ENCODE measurements at regions not wholly inside any gene's neighbourhood (a gene's known extent, or its start where the extent isn't known, plus 50 kb on each side); places are given as distances from the start of the nearest gene placed in this dataset.

- Histone ChIP-seq H3K36me3 (ENCODE audit: control insufficient read depth, low read length) (no peaks in the 10 kb centered on the region), H3K9me2 (replicated peaks; ENCODE audit: control insufficient read depth, low read length) (no peaks in the 10 kb centered on the region), H4K20me1 (ENCODE audit: control insufficient read depth, insufficient read depth, low read depth, low read length) (no peaks in the 10 kb centered on the region), H3F3A (ENCODE audit: control insufficient read depth, insufficient read depth) (no peaks in the 10 kb centered on the region), H3K27ac (ENCODE audit: low read depth, low read length) (no peak overlapping the region), H3K9me3 (ENCODE audit: control insufficient read depth, insufficient read depth, low read length) (peaks cover 2% of the 10 kb centered on the region; the same call in 1 of the 2 replicates), H3K4me2 (ENCODE audit: low read length) (no peak overlapping the region), H3K27me3 (ENCODE audit: control insufficient read depth, low read length) (no peaks in the 10 kb centered on the region), H3K79me2 (ENCODE audit: control insufficient read depth, low read length) (no peaks in the 10 kb centered on the region), H3K4me3 (ENCODE audit: low read length) (no peak overlapping the region), H3K4me1 (ENCODE audit: control insufficient read depth, low read length) (peaks cover 30% of the 10 kb centered on the region)
- no peak for TF ChIP-seq CTCF (IDR thresholded peaks at IDR 0.05; ENCODE audit: low read depth, low read length, poor library complexity, severe bottlenecking)
- TF ChIP-seq EZH2phosphoT487 (IDR thresholded peaks at IDR 0.05; ENCODE audit: borderline replicate concordance, low read length) = no peak
Observed at GRCh38 chr12:67792185-67792584, 143.6 kb downstream of the DYRK2 start.

GRCh38 chr12:67794161-67794560 lies 145.6 kb downstream of the DYRK2 start:
- H3K27me3 ChIP-seq (ENCODE audit: control insufficient read depth, low read length) = no peaks in the 10 kb centered on the region
- H3K79me2 ChIP-seq (ENCODE audit: control insufficient read depth, low read length) = no peaks in the 10 kb centered on the region
- peaks cover 2% of the 10 kb centered on the region; the same call in 1 of the 2 replicates for H3K9me3 ChIP-seq (ENCODE audit: control insufficient read depth, insufficient read depth, low read length)
- H3K36me3 ChIP-seq (ENCODE audit: control insufficient read depth, low read length) = no peaks in the 10 kb centered on the region
- H3K9me2 ChIP-seq (replicated peaks; ENCODE audit: control insufficient read depth, low read length) = no peaks in the 10 kb centered on the region
- no peak overlapping the region for H3K4me3 ChIP-seq (ENCODE audit: low read length)
- TF ChIP-seq CTCF (IDR thresholded peaks at IDR 0.05; ENCODE audit: low read depth, low read length, poor library complexity, severe bottlenecking) (no peak), EZH2phosphoT487 (IDR thresholded peaks at IDR 0.05; ENCODE audit: borderline replicate concordance, low read length) (no peak)
- H3K4me1 ChIP-seq (ENCODE audit: control insufficient read depth, low read length) = peaks cover 13% of the 10 kb centered on the region
- H4K20me1 ChIP-seq (ENCODE audit: control insufficient read depth, insufficient read depth, low read depth, low read length) = no peaks in the 10 kb centered on the region
- no peak overlapping the region for H3K27ac ChIP-seq (ENCODE audit: low read depth, low read length)
- H3K4me2 ChIP-seq (ENCODE audit: low read length) = no peak overlapping the region
- H3F3A ChIP-seq (ENCODE audit: control insufficient read depth, insufficient read depth) = no peaks in the 10 kb centered on the region

- no peaks in the 10 kb centered on the region for H4K20me1 ChIP-seq (ENCODE audit: control insufficient read depth, insufficient read depth, low read depth, low read length)
- H3K27ac ChIP-seq (ENCODE audit: low read depth, low read length) = no peak overlapping the region
- no peak overlapping the region for H3K4me2 ChIP-seq (ENCODE audit: low read length)
- H3K9me3 ChIP-seq (ENCODE audit: control insufficient read depth, insufficient read depth, low read length) = peaks cover 2% of the 10 kb centered on the region; the same call in 1 of the 2 replicates
- H3K36me3 ChIP-seq (ENCODE audit: control insufficient read depth, low read length) = no peaks in the 10 kb centered on the region
- H3K27me3 ChIP-seq (ENCODE audit: control insufficient read depth, low read length) = no peaks in the 10 kb centered on the region
- no peaks in the 10 kb centered on the region for H3F3A ChIP-seq (ENCODE audit: control insufficient read depth, insufficient read depth)
- H3K79me2 ChIP-seq (ENCODE audit: control insufficient read depth, low read length) = no peaks in the 10 kb centered on the region
- peaks cover 7% of the 10 kb centered on the region; the same call in 1 of the 2 replicates for H3K4me1 ChIP-seq (ENCODE audit: control insufficient read depth, low read length)
- TF ChIP-seq EZH2phosphoT487 (IDR thresholded peaks at IDR 0.05; ENCODE audit: borderline replicate concordance, low read length) = no peak
- no peak for TF ChIP-seq CTCF (IDR thresholded peaks at IDR 0.05; ENCODE audit: low read depth, low read length, poor library complexity, severe bottlenecking)
- H3K9me2 ChIP-seq (replicated peaks; ENCODE audit: control insufficient read depth, low read length) = no peaks in the 10 kb centered on the region
- no peak overlapping the region for H3K4me3 ChIP-seq (ENCODE audit: low read length)
Observed at GRCh38 chr12:67795236-67795635, 146.7 kb downstream of the DYRK2 start.
